ENCODE measurements at regions not wholly inside any gene's neighbourhood (a gene's known extent, or its start where the extent isn't known, plus 50 kb on each side); places are given as distances from the start of the nearest gene placed in this dataset.
A peak's percentile ranks its signal among the peaks of the same experiment; 100 is the strongest.
"Not testable (repeated sequence)": the region's sequence is repeated elsewhere in the genome, so short reads cannot be mapped to it uniquely, and the experiment has no call there.

GRCh38 chr4:156173937-156174336 lies 220.3 kb upstream of the CTSO start:
- no peak for DNase-seq (ENCODE audit: low spot score)

- no peak for DNase-seq (ENCODE audit: low spot score)
Measured at GRCh38 chr4:156173486-156173885, 219.8 kb upstream of the CTSO start.

- DNase-seq (ENCODE audit: low spot score), result no peak
Measured at GRCh38 chr4:156169861-156170260, 216.2 kb upstream of the CTSO start.

- DNase-seq (ENCODE audit: low spot score), result peak; percentile 19
Measured at GRCh38 chr4:156169011-156169410, 215.3 kb upstream of the CTSO start.

- no peak for DNase-seq (ENCODE audit: low spot score)
Measured at GRCh38 chr4:156168288-156168687, 214.6 kb upstream of the CTSO start.

GRCh38 chr4:156158747-156159146 lies 205.1 kb upstream of the CTSO start:
- DNase-seq (ENCODE audit: low spot score), result no peak

GRCh38 chr4:156154978-156155377 lies 201.3 kb upstream of the CTSO start:
- DNase-seq (ENCODE audit: low spot score), result no peak

GRCh38 chr4:156146571-156146970 lies 192.9 kb upstream of the CTSO start:
- no peak for DNase-seq (ENCODE audit: low spot score)

- no peak for DNase-seq (ENCODE audit: low spot score)
Measured at GRCh38 chr4:156144961-156145360, 191.3 kb upstream of the CTSO start.

GRCh38 chr4:156138781-156139280 lies 185.2 kb upstream of the CTSO start:
- DNase-seq (ENCODE audit: low spot score), result no peak

- DNase-seq (ENCODE audit: low spot score), result no peak
Measured at GRCh38 chr4:156137679-156138473, 184.2 kb upstream of the CTSO start.

- no peak for DNase-seq (ENCODE audit: low spot score)
Measured at GRCh38 chr4:156132196-156132595, 178.5 kb upstream of the CTSO start.

GRCh38 chr4:156128616-156129015 lies 174.9 kb upstream of the CTSO start:
- DNase-seq (ENCODE audit: low spot score), result no peak

GRCh38 chr4:156118507-156119220 lies 165.0 kb upstream of the CTSO start:
- no peak for DNase-seq (ENCODE audit: low spot score)

- no peak for DNase-seq (ENCODE audit: low spot score)
Measured at GRCh38 chr4:156117743-156118142, 164.1 kb upstream of the CTSO start.

GRCh38 chr4:156116991-156117390 lies 163.3 kb upstream of the CTSO start:
- no peak for DNase-seq (ENCODE audit: low spot score)

GRCh38 chr4:156113138-156113765 lies 159.6 kb upstream of the CTSO start:
- no peak for DNase-seq (ENCODE audit: low spot score)

GRCh38 chr4:156111686-156112085 lies 158.0 kb upstream of the CTSO start:
- no peak for DNase-seq (ENCODE audit: low spot score)

- no peak for DNase-seq (ENCODE audit: low spot score)
Measured at GRCh38 chr4:156109943-156110900, 156.6 kb upstream of the CTSO start.

- DNase-seq (ENCODE audit: low spot score), result not testable (repeated sequence)
Measured at GRCh38 chr4:156109087-156109486, 155.4 kb upstream of the CTSO start.

GRCh38 chr4:156103311-156103710 lies 149.6 kb upstream of the CTSO start:
- no peak for DNase-seq (ENCODE audit: low spot score)

- no peak for DNase-seq (ENCODE audit: low spot score)
Measured at GRCh38 chr4:156102411-156102810, 148.7 kb upstream of the CTSO start.

All from pons (tissue), 1 donor.